Adrenal gland (tissue), 9 donors: ENCODE measurements at regions not wholly inside any gene's neighbourhood (a gene's known extent, or its start where the extent isn't known, plus 50 kb on each side); places are given as distances from the start of the nearest gene placed in this dataset.

Experiments used
- DNase-seq, 7 donors: peaks; one replicate each; pipeline ENCODE4 v3.0.0-alpha.2; 2019 to 2020
- H3K27ac ChIP-seq, 5 donors: fragments of 200-600 bp; sonication (generic) in 4 of 5; 1 replicate in 3 of 5; 2 replicates in 2 of 5; pipeline versions ENCODE4 v1.5.1 to v1.8.0; 2016 to 2020; ENCODE audit warnings: mild to moderate bottlenecking in 1 of 5
- H3K27me3 ChIP-seq: fragments of 200-600 bp; 2 replicates; pipeline ENCODE4 v1.8.0; 2021
- H3K36me3 ChIP-seq, 2 donors: fragments of 200-600 bp; replicated peaks in 1 of 2; 1 replicate in 1 of 2; 2 replicates in 1 of 2; pipeline versions ENCODE4 v1.5.1 to v1.8.0; 2018 to 2022
- H3K4me1 ChIP-seq, 2 donors: fragments of 200-600 bp; replicated peaks in 1 of 2; 1 replicate in 1 of 2; 2 replicates in 1 of 2; pipeline versions ENCODE4 v1.5.1 to v1.8.0; 2018 to 2021
- H3K4me3 ChIP-seq, 4 donors: fragments of 200-600 bp; sonication (generic) in 3 of 4; one replicate each; pipeline ENCODE4 v1.5.1; 2016 to 2018
- H3K9me3 ChIP-seq, 3 donors: fragments of 200-600 bp; sonication (generic) in 1 of 3; replicated peaks in 1 of 3; 1 replicate in 2 of 3; 2 replicates in 1 of 3; pipeline versions ENCODE4 v1.5.1 to v1.8.0; 2016 to 2021
- POLR2A ChIP-seq, 2 donors: fragments of 450-650 bp; IDR thresholded peaks; one replicate each; pipeline ENCODE4 v1.6.1; 2017; ENCODE audit warnings: antibody characterized with exemption in 2 of 2, mild to moderate bottlenecking in 2 of 2, moderate library complexity in 1 of 2
- WGBS, 4 donors: extraction: QIAGEN DNeasy Blood & Tissue Kit in 2 of 4; methylation state at CpG; one replicate each; pipeline versions ENCODE4 v1.1.5 to v1.1.7; 2013 to 2017; 5-methylcytosine and 5-hydroxymethylcytosine counted together
- intact Hi-C, 2 donors: fragments of 100-400 bp; cut with DNase I; formaldehyde crosslinking; loops; one replicate each; pipeline versions ENCODE4 v1.14.1 to v1.15.0; 2022 to 2023
- TF ChIP-seq, protein P1 (sequence below), 6 experiments: fragments of 450-650 bp in 4 of 6; fragments of 200-600 bp in 2 of 6; sonication (generic) in 1 of 6; IDR thresholded peaks; 1 replicate in 5 of 6; 2 replicates in 1 of 6; pipeline versions ENCODE4 v1.5.1 to v1.8.0; 2016 to 2021; ENCODE audit warnings: antibody characterized with exemption in 6 of 6, mild to moderate bottlenecking in 2 of 6, moderate library complexity in 1 of 6
- donor health status: healthy with polysubstance abuse.
- donor health status: Bipolar disorder and iron deficiency.
- donor health status: DM: yes; HTN: yes; CAD: no.
- donor health status: DM: no; HTN: no; CAD: no.
- donor health status: DM: no; HTN: no; CAD: no.

DNA sequence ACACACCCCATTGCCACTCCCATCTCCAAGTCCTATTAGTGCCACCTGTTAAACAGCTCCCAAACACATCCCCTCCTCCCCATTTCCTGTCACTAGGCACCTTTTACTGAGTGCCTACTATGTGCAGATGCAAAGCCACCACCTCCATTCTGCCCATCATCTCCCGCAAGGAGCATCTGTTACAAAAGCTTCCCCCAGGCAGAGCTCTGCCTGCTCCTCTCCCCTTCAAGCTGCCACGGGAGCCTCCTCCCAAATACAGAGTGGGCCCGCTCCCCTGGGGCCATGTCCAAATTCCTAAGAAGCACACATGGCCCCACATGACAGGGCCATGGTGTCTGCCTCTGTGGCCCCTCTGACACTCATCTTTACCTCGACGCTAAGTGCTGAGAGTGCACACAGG is 149.7 kb downstream of the OAT start:
- H3K27me3 ChIP-seq: no peaks in the 10 kb centered on the region
- no peak for TF ChIP-seq POLR2A (IDR thresholded peaks at IDR 0.05)
- TF ChIP-seq, protein P1, sequence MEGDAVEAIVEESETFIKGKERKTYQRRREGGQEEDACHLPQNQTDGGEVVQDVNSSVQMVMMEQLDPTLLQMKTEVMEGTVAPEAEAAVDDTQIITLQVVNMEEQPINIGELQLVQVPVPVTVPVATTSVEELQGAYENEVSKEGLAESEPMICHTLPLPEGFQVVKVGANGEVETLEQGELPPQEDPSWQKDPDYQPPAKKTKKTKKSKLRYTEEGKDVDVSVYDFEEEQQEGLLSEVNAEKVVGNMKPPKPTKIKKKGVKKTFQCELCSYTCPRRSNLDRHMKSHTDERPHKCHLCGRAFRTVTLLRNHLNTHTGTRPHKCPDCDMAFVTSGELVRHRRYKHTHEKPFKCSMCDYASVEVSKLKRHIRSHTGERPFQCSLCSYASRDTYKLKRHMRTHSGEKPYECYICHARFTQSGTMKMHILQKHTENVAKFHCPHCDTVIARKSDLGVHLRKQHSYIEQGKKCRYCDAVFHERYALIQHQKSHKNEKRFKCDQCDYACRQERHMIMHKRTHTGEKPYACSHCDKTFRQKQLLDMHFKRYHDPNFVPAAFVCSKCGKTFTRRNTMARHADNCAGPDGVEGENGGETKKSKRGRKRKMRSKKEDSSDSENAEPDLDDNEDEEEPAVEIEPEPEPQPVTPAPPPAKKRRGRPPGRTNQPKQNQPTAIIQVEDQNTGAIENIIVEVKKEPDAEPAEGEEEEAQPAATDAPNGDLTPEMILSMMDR (IDR thresholded peaks at IDR 0.05): no peak
- H3K36me3 ChIP-seq: no peaks in the 10 kb centered on the region
- 77 to 87% (median 86%) methylated on average over 5 of the region's 5 CpGs for WGBS, 4 donors
- intact Hi-C loops: no loop called here
- no peaks in the 10 kb centered on the region for H3K4me1 ChIP-seq
- peaks cover 0 to 13% (median 0%) of the 10 kb centered on the region in 3 donors for H3K9me3 ChIP-seq
- H3K4me3 ChIP-seq: no peak overlapping the region
- no peak overlapping the region for H3K27ac ChIP-seq
- no peak for DNase-seq

DNA sequence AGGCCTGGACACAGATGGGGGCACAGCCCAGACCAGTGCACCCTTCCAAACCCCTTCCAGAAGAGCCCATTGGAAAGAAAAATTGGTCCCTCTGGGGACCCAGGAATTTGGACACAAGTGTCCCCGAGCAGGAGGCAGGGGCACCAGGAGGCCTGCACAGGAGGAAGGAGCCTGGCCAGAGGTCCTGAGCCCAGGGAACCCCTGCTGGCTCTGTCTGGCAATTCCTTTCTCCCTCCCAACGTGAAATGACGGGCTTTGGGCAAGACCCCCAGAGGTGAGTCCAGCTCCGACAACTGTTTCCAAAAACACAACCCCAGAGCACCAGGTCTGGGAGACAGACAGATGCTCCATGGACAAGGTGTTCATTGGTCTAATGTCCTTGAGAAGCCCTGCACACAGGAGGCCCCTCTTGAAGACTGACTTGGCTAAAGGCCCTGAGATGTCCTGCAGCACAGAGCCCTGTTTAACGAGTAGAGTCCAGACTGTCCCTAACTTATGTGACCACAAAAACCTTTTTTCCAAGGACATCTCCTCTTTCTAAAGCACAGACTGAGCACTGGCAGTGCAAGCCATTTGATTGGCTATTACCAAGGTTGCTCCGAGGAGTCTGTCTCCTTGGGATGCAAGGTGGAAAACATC is 150.7 kb downstream of the OAT start:
- TF ChIP-seq, protein P1 (IDR thresholded peaks at IDR 0.05): no peak
- no peak for TF ChIP-seq POLR2A (IDR thresholded peaks at IDR 0.05)
- WGBS, 4 donors: 64 to 89% (median 80%) methylated on average over 4 to 6 of the region's 6 CpGs
- no peaks in the 10 kb centered on the region for H3K4me1 ChIP-seq
- DNase-seq: no peak
- no peaks in the 10 kb centered on the region for H3K27me3 ChIP-seq
- no peak overlapping the region for H3K4me3 ChIP-seq
- no peaks in the 10 kb centered on the region for H3K36me3 ChIP-seq
- peaks cover 0 to 3% (median 0%) of the 10 kb centered on the region in 3 donors for H3K9me3 ChIP-seq
- no peak overlapping the region for H3K27ac ChIP-seq
- intact Hi-C loops: no loop called here

DNA sequence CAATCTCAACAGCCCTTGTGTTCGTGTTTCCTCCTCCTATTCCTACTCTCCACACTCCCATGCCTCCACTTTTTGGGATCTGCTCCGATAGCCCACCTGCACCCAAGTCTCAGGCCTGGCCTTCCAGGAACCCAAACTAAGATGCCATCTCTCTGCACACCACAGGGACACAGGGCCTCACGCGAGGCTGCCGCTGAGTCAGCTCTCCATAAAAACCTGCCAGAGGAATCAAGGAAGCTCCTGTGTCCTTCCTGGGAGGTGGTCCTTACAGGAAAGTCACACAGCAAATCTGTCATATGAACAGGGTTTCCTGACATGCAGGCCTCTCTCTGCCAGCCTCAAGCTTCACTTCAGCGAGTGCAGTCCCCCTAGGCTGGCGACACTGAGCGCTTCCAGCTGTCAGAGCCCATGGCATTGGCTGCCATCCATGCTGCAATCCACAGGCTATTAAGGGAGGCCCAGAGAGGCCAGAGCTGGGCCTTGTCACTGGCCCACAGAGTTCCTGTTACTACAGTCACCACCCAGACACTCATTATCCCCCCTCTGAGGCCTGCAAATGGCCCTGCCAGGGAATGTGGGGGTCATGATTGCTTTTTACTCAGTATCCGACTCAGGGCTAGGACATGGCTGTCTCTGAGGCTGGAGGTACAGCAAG is 151.4 kb downstream of the OAT start:
- no peak for DNase-seq
- H3K4me3 ChIP-seq: no peak overlapping the region
- no peaks in the 10 kb centered on the region for H3K4me1 ChIP-seq
- H3K27ac ChIP-seq: no peak overlapping the region
- H3K36me3 ChIP-seq: no peaks in the 10 kb centered on the region
- no peaks in the 10 kb centered on the region for H3K27me3 ChIP-seq
- intact Hi-C loops: no loop called here
- WGBS, 4 donors: 84 to 90% (median 86%) methylated on average over 6 to 9 of the region's 9 CpGs
- no peaks in the 10 kb centered on the region for H3K9me3 ChIP-seq
- TF ChIP-seq, protein P1 (IDR thresholded peaks at IDR 0.05): no peak
- no peak for TF ChIP-seq POLR2A (IDR thresholded peaks at IDR 0.05)

DNA sequence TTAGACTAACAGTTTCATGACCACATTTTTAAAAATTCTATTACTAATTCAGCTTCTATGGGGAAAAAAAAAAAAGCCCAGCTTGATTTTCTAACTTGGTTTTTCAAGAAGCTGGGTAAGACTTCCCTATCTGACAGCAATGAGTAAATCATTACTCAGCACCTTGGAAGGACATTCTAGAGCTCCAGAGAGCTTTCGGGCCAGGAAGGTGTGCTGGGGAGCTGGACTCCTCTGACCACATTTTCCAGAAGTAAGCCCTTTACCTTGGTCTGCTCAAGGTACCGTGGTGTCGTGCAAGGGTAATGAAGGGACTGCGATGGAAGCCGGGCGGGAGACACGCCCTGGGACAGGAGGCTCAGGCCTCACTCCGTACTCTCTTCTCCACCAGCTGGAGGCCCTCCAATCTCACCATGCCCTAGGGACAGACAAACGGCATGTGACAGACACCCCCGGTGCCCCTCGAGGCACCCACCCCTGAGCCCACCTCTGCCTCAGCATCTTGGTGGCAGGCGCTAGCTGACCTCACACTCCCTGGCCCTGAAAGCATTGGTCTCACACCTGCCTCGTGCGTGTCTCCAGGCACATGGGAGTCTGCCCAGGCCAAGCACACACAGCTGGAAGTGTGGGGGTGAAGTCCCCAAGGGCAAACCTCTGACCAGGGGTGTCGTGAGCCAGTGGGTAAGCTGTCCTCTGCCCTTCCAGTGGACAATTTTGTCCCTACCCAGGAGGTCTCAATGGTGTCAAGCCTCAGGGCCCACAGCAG is 152.1 kb downstream of the OAT start:
- H3K27me3 ChIP-seq: no peaks in the 10 kb centered on the region
- H3K36me3 ChIP-seq: no peaks in the 10 kb centered on the region
- no peak for DNase-seq
- no peaks in the 10 kb centered on the region for H3K9me3 ChIP-seq
- H3K4me3 ChIP-seq: no peak overlapping the region
- H3K4me1 ChIP-seq: no peaks in the 10 kb centered on the region
- H3K27ac ChIP-seq: no peak overlapping the region
- intact Hi-C loops: no loop called here
- TF ChIP-seq POLR2A (IDR thresholded peaks at IDR 0.05): no peak
- TF ChIP-seq, protein P1 (IDR thresholded peaks at IDR 0.05): no peak
- WGBS, 4 donors: 87 to 95% (median 93%) methylated on average over 8 to 15 of the region's 15 CpGs
